Heart right ventricle (tissue), 16 donors: ENCODE measurements at regions not wholly inside any gene's neighbourhood (a gene's known extent, or its start where the extent isn't known, plus 50 kb on each side); places are given as distances from the start of the nearest gene placed in this dataset.
A peak's percentile ranks its signal among the peaks of the same experiment; 100 is the strongest.

ENCODE experiments used
- ATAC-seq, 8 donors: fragments of 200-7000 bp; cut with Tn5 transposase; one replicate each; pipeline ENCODE4 v1.9.1; 2020; ENCODE audit warnings: mild to moderate bottlenecking in 8 of 8, moderate library complexity in 8 of 8, moderate number of reproducible peaks in 1 of 8
- DNase-seq, 2 donors: peaks; one replicate each; pipeline ENCODE4 v3.0.0-alpha.2; 2020
- H3K27ac ChIP-seq, 10 donors: fragments of 200-600 bp; sonication (generic) in 2 of 10; one replicate each; pipeline versions ENCODE4 v1.5.0 to v1.8.0; 2020 to 2022; ENCODE audit warnings: mild to moderate bottlenecking in 3 of 10
- H3K27me3 ChIP-seq, 7 donors: fragments of 200-600 bp; one replicate each; pipeline ENCODE4 v1.8.0; 2021 to 2022; ENCODE audit warnings: mild to moderate bottlenecking in 2 of 7
- H3K36me3 ChIP-seq, 9 donors: fragments of 200-600 bp; sonication (generic) in 1 of 9; one replicate each; pipeline versions ENCODE4 v1.5.0 to v1.8.0; 2020 to 2022; ENCODE audit warnings: mild to moderate bottlenecking in 2 of 9
- H3K4me1 ChIP-seq, 9 donors: fragments of 200-600 bp; sonication (generic) in 1 of 9; one replicate each; pipeline versions ENCODE4 v1.5.0 to v1.8.0; 2020 to 2022; ENCODE audit warnings: mild to moderate bottlenecking in 4 of 9
- H3K4me3 ChIP-seq, 10 donors: fragments of 200-600 bp; sonication (generic) in 2 of 10; one replicate each; pipeline versions ENCODE4 v1.5.0 to v1.8.0; 2020 to 2022; ENCODE audit warnings: mild to moderate bottlenecking in 7 of 10, moderate library complexity in 2 of 10
- H3K9me3 ChIP-seq, 11 donors: fragments of 200-600 bp in 10 of 11; sonication (generic) in 2 of 11; one replicate each; pipeline versions ENCODE4 v1.5.0 to v1.8.0; 2013 to 2022; ENCODE audit warnings: mild to moderate bottlenecking in 2 of 11, control low read depth in 1 of 11, moderate library complexity in 1 of 11
- CTCF ChIP-seq, 9 donors: fragments of 200-600 bp; sonication (generic) in 2 of 9; IDR thresholded peaks; one replicate each; pipeline versions ENCODE4 v1.5.0 to v1.8.0; 2021 to 2022; ENCODE audit warnings: antibody characterized with exemption in 9 of 9, mild to moderate bottlenecking in 5 of 9, moderate library complexity in 1 of 9
- WGBS, 2 donors: extraction: QIAGEN DNeasy Blood & Tissue Kit; methylation state at CpG; one replicate each; pipeline ENCODE4 v1.1.7; 2013; ENCODE audit warnings: inconsistent platforms in 1 of 2; 5-methylcytosine and 5-hydroxymethylcytosine counted together
- intact Hi-C, 10 donors: fragments of 100-400 bp; cut with DNase I; formaldehyde crosslinking; loops; one replicate each; pipeline versions ENCODE4 v1.11.1 to v1.14.2; 2022
- donor health status: Arrhythmogenic right ventricular cardiomyopathy.
- donor health status: ischemic (EF 13 %, LVEDD 7.1; RV severe dilation, severe dysfunction).
- donor health status: healthy with polysubstance abuse.
- donor health status: DM: no; HTN: yes; CAD: no.
- donor health status: DM: no; HTN: no; CAD: no.
- donor health status: ischemic (EF 25% LVEDD 6.9; RV normal size, moderate dysfunction).
- donor health status: ischemic (EF 25% LVEDD 5.7; RV mildly dilated, moderate dysfunction).
- donor health status: healthy.
- donor health status: DM: yes; HTN: yes; CAD: no.
- donor health status: Ischemic cardiomyopathy.
- donor health status: ischemic (EF 35%, LVEDD 5.7; RV mildly dilated, moderate dysfunction).
- donor health status: nonischemic (EF 11% LVEDD 7.7; RV severe dilation, severe dysfunction).
- donor health status: DM: yes; HTN: yes; CAD: no.
- donor health status: PGD.
- donor health status: ischemic (EF 29% LVEDD 5.4; RV normal size, mild dysfunction).
- donor health status: nonischemic (EF 23%, LVEDD 6.1; RV moderate dilation, normal function).

DNA sequence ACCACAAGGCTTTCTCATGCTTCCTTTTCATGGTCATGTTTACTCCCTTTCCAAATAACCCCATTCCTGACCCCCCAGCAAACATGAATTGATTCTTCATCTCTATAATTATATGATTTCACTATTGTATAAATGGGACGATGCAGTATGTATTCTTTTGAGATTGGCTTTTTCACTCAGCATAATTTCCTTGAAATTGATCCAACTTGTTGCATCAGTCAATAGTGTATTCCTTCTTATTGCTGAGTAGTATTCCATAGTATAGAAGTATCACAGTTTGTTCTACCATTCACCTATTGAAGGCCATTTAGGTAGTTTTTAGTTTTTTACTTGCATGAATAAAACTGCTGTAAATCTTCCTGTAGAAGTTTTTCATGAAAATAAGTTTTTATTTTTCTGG lies 264.7 kb downstream of the BAMBI start:
- no peaks in the 10 kb centered on the region for H3K36me3 ChIP-seq
- H3K9me3 ChIP-seq: peaks cover 0 to 17% (median 0%) of the 10 kb centered on the region in 11 donors
- intact Hi-C loops: no loop called here
- H3K27me3 ChIP-seq: no peaks in the 10 kb centered on the region
- H3K4me3 ChIP-seq: no peak overlapping the region
- WGBS, 2 donors: 83 to 90% methylated on average over 1 of the region's 1 CpG
- no peak for TF ChIP-seq CTCF (IDR thresholded peaks at IDR 0.05)
- no peak overlapping the region for H3K27ac ChIP-seq
- peaks cover 0 to 36% (median 10%) of the 10 kb centered on the region in 9 donors for H3K4me1 ChIP-seq
- ATAC-seq (no peak), DNase-seq (no peak)

DNA sequence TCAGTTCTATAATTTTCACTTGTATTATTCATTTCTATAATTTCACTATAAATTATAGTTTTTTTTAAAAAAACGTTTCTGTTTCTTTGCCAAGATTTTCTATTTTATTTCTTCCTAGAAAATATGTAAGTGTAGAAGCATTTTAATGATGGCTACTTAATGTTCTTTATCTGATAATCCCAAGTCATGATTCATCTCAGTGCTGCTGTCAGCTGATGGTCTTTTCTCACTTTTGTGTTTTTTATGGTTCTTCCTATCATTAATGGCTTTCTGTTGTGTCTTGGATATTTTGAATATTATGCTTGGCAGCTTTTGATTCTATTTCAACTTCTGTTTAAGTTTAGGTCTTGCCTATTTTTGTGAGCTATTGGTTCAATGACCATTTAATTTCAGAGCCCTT lies 268.6 kb downstream of the BAMBI start:
- intact Hi-C loops: loop anchor here in 1 of 10 donors (5.0 kb wide), 1 partner anchor 36 kb away; no protein-coding TSS in a partner anchor
- peaks cover 0 to 17% (median 0%) of the 10 kb centered on the region in 11 donors for H3K9me3 ChIP-seq
- TF ChIP-seq CTCF (IDR thresholded peaks at IDR 0.05): no peak
- no peaks in the 10 kb centered on the region for H3K36me3 ChIP-seq
- H3K27me3 ChIP-seq: no peaks in the 10 kb centered on the region
- H3K4me1 ChIP-seq: peaks cover 0 to 17% (median 6%) of the 10 kb centered on the region in 9 donors
- no peak for DNase-seq
- H3K4me3 ChIP-seq: no peak overlapping the region
- 44 to 47% methylated on average over 1 of the region's 1 CpG for WGBS, 2 donors
- no peak overlapping the region for H3K27ac ChIP-seq
- no peak for ATAC-seq

DNA sequence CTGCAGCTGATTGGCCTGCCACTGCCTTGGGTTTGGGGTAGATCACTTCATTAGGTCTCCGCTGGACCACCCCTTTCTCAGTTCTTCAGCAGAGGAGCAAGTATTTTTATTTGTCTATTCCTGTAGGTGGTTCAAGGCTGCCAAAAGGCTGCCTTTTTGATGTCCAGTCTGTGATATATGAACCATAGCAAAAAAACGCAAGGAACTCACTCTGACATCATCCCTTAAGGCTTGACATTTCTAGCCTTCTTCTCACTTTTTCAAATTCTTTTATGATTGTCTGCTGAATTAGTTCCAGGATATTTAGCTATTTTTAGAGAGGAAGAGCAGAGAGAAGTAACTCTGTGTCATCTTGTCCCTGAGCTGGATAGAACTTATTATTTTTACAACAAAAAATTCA lies 269.2 kb downstream of the BAMBI start:
- intact Hi-C loops: loop anchor here in 1 of 10 donors (5.0 kb wide), 1 partner anchor 36 kb away; no protein-coding TSS in a partner anchor
- Histone ChIP-seq H3K4me3 (no peak overlapping the region), H3K36me3 (no peaks in the 10 kb centered on the region), H3K9me3 (peaks cover 0 to 17% (median 0%) of the 10 kb centered on the region in 11 donors), H3K27me3 (no peaks in the 10 kb centered on the region), H3K27ac (no peak overlapping the region), H3K4me1 (peaks cover 0 to 17% (median 6%) of the 10 kb centered on the region in 9 donors)
- no peak for DNase-seq
- WGBS, 2 donors: 66 to 81% methylated on average over 2 of the region's 2 CpGs
- peak in 1 of 8 donors; percentile 38 for ATAC-seq
- no peak for TF ChIP-seq CTCF (IDR thresholded peaks at IDR 0.05)

DNA sequence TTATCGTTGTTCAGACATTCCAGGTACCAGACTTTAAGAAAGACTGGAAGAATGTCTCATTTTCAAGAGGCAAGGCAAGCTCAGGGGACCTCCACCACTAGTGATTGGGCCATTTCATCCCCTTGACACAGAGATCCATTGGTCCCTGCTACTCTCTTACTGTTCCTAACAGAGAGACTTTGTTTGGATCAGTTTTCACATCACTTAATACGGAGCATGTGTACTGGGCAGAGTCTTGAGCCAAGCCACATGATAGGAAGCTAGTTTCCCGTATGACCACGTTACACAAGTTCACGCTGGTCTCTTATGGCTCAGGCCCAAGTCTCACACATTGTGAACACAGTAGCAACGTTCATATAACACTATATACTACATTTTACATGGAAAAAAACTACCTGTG lies 269.9 kb downstream of the BAMBI start:
- 21 to 27% methylated on average over 6 of the region's 6 CpGs for WGBS, 2 donors
- DNase-seq: no peak
- peak; percentile 33 to 92 (median 71) for ATAC-seq
- Histone ChIP-seq H3K9me3 (peaks cover 0 to 17% (median 0%) of the 10 kb centered on the region in 11 donors), H3K4me3 (no peak overlapping the region), H3K4me1 (peaks cover 0 to 17% (median 6%) of the 10 kb centered on the region in 9 donors), H3K27ac (no peak overlapping the region), H3K27me3 (no peaks in the 10 kb centered on the region), H3K36me3 (no peaks in the 10 kb centered on the region)
- TF ChIP-seq CTCF (IDR thresholded peaks at IDR 0.05): no peak
- intact Hi-C loops: loop anchor here in 1 of 10 donors (5.0 kb wide), 1 partner anchor 35 kb away; no protein-coding TSS in a partner anchor
